ENCODE measurements at regions not wholly inside any gene's neighbourhood (a gene's known extent, or its start where the extent isn't known, plus 50 kb on each side); places are given as distances from the start of the nearest gene placed in this dataset.

- no peak for DNase-seq
Measured at GRCh38 chr21:38556390-38556789, 58.1 kb upstream of the ERG start.

- no peak for DNase-seq
Measured at GRCh38 chr21:38561205-38561604, 62.9 kb upstream of the ERG start.

- DNase-seq: no peak
Measured at GRCh38 chr21:38561613-38562581, 63.6 kb upstream of the ERG start.

GRCh38 chr21:38567335-38567969 is 69.2 kb upstream of the ERG start:
- DNase-seq: no peak

GRCh38 chr21:38567970-38568360 is 69.7 kb upstream of the ERG start:
- no peak for DNase-seq

GRCh38 chr21:38569733-38570132 is 71.5 kb upstream of the ERG start:
- no peak for DNase-seq

- no peak for DNase-seq
Measured at GRCh38 chr21:38570596-38570995, 72.3 kb upstream of the ERG start.

GRCh38 chr21:38574895-38575575 is 76.8 kb upstream of the ERG start:
- DNase-seq: no peak

- no peak for DNase-seq
Measured at GRCh38 chr21:38577887-38578286, 79.6 kb upstream of the ERG start.

- no peak for DNase-seq
Measured at GRCh38 chr21:38590449-38591217, 92.4 kb upstream of the ERG start.

- DNase-seq: no peak
Measured at GRCh38 chr21:38591218-38591537, 92.9 kb upstream of the ERG start.

- DNase-seq: no peak
Measured at GRCh38 chr21:38596264-38597042, 98.2 kb upstream of the ERG start.

- DNase-seq: no peak
Measured at GRCh38 chr21:38597421-38597820, 99.1 kb upstream of the ERG start.

- DNase-seq: no peak
Measured at GRCh38 chr21:38598413-38598812, 100.1 kb upstream of the ERG start.

- DNase-seq: no peak
Measured at GRCh38 chr21:38599381-38599975, 101.2 kb upstream of the ERG start.

- no peak for DNase-seq
Measured at GRCh38 chr21:38600106-38600505, 101.8 kb upstream of the ERG start.

GRCh38 chr21:38605236-38605635 is 107.0 kb upstream of the ERG start:
- no peak for DNase-seq

GRCh38 chr21:38609580-38609979 is 111.3 kb upstream of the ERG start:
- no peak for DNase-seq

- no peak for DNase-seq
Measured at GRCh38 chr21:38610623-38611251, 112.5 kb upstream of the ERG start.

GRCh38 chr21:38611277-38611676 is 113.0 kb upstream of the ERG start:
- DNase-seq: no peak

- no peak for DNase-seq
Measured at GRCh38 chr21:38613686-38614085, 115.4 kb upstream of the ERG start.
